ENCODE measurements at regions not wholly inside any gene's neighbourhood (a gene's known extent, or its start where the extent isn't known, plus 50 kb on each side); places are given as distances from the start of the nearest gene placed in this dataset.

GRCh38 chr5:71974622-71975021, 132.7 kb upstream of the MAP1B start:
- peak in 1 of 2 experiments; percentile 18 for DNase-seq (ENCODE audit: low read depth in 1 of 2, low spot score in 1 of 2)
- H3K4me1 ChIP-seq, result peaks cover 21% of the 10 kb centered on the region
- H3K27ac ChIP-seq, result peak overlapping the region; percentile 68 to 73
- H3K9me3 ChIP-seq, result no peaks in the 10 kb centered on the region
- ATAC-seq, result peak; percentile 53 to 71; a peak in 4 of 6 replicates
- 85% methylated on average over 1 of the region's 1 CpG for WGBS (ENCODE audit: missing lambda C conversion rate)
- ChIA-PET CTCF (interaction anchor here (0.9 to 2.1 kb wide), 4 partner anchors 12 to 138 kb away, joined by 3 to 6 read pairs (median 3); no protein-coding TSS in a partner anchor), POLR2A (interaction anchor here (0.6 kb wide), 1 partner anchor 48 kb away, joined by 4 read pairs; no protein-coding TSS in a partner anchor)
- no peak overlapping the region for H3K4me3 ChIP-seq
- FAIRE-seq, result no peak
- TF ChIP-seq BHLHE40 (IDR thresholded peaks at IDR 0.05; ENCODE audit: low read depth, low read length), result no peak
- no peak for TF ChIP-seq POLR2AphosphoS2 (conservative IDR thresholded peaks at IDR 0.05; ENCODE audit: low read length)
- TF ChIP-seq HES2 (IDR thresholded peaks at IDR 0.05), result no peak
- TF ChIP-seq FOSB (CRISPR knock-in tag; IDR thresholded peaks at IDR 0.05), result no peak
- TF ChIP-seq, protein P1, sequence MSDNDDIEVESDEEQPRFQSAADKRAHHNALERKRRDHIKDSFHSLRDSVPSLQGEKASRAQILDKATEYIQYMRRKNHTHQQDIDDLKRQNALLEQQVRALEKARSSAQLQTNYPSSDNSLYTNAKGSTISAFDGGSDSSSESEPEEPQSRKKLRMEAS (IDR thresholded peaks at IDR 0.05), result no peak
- TF ChIP-seq RFX5 (IDR thresholded peaks at IDR 0.05), result no peak
- TF ChIP-seq CHD4 (IDR thresholded peaks at IDR 0.05; ENCODE audit: borderline replicate concordance), result no peak
- TF ChIP-seq ELK1 (IDR thresholded peaks at IDR 0.05; ENCODE audit: low read depth, low read length), result no peak
- TF ChIP-seq ZC3H11A (IDR thresholded peaks at IDR 0.05), result no peak
- no peak for TF ChIP-seq CTCF (IDR thresholded peaks at IDR 0.05)
- no peak for TF ChIP-seq TP53 (CRISPR knock-in tag; IDR thresholded peaks at IDR 0.05)
- no peak for TF ChIP-seq RAD21 (conservative IDR thresholded peaks at IDR 0.05 in 1 of 2, IDR thresholded peaks at IDR 0.05 in 1 of 2)
- TF ChIP-seq POLR2A (IDR thresholded peaks at IDR 0.05; ENCODE audit: low read length), result no peak
- no peak for TF ChIP-seq PBX3 (IDR thresholded peaks at IDR 0.05)
- no peak for TF ChIP-seq EHMT2 (IDR thresholded peaks at IDR 0.05; ENCODE audit: low read depth)
- TF ChIP-seq EHF (CRISPR knock-in tag; IDR thresholded peaks at IDR 0.05), result no peak
- TF ChIP-seq CBX8 (IDR thresholded peaks at IDR 0.05), result no peak
- no peak for TF ChIP-seq CBX2 (IDR thresholded peaks at IDR 0.05; ENCODE audit: borderline replicate concordance, low read depth)
- TF ChIP-seq MYC (IDR thresholded peaks at IDR 0.05; ENCODE audit: borderline replicate concordance, low read length), result no peak
- peak overlapping the region; percentile 49 for H3K4me2 ChIP-seq

- peaks cover 21% of the 10 kb centered on the region for H3K4me1 ChIP-seq
- no peak for TF ChIP-seq JUN (IDR thresholded peaks at IDR 0.05)
- no peak for TF ChIP-seq HOXA7 (CRISPR knock-in tag; IDR thresholded peaks at IDR 0.05)
- TF ChIP-seq CBX2 (IDR thresholded peaks at IDR 0.05; ENCODE audit: borderline replicate concordance, low read depth), result no peak
- no peak for TF ChIP-seq TP53 (CRISPR knock-in tag; IDR thresholded peaks at IDR 0.05)
- no peak for TF ChIP-seq RNF2 (IDR thresholded peaks at IDR 0.05; ENCODE audit: borderline replicate concordance, low read depth)
- TF ChIP-seq BHLHE40 (IDR thresholded peaks at IDR 0.05; ENCODE audit: low read depth, low read length), result no peak
- TF ChIP-seq POLR2A (IDR thresholded peaks at IDR 0.05; ENCODE audit: low read length), result no peak
- no peak for FAIRE-seq
- DNase-seq (ENCODE audit: low read depth in 1 of 2, low spot score in 1 of 2), result no peak
- ChIA-PET CTCF (interaction anchor here (2.1 kb wide), 1 partner anchor 38 kb away, joined by 6 read pairs; no protein-coding TSS in a partner anchor), POLR2A (no interaction called here)
- no peak overlapping the region for H3K4me3 ChIP-seq
- peaks cover 7% of the 10 kb centered on the region; the same call in 2 of the 3 replicates for H3K9me3 ChIP-seq
- no peak for ATAC-seq
- WGBS (ENCODE audit: missing lambda C conversion rate), result 82% methylated on average over 3 of the region's 3 CpGs
- H3K4me2 ChIP-seq, result no peak overlapping the region
- H3K27ac ChIP-seq, result peak overlapping the region in 1 of 2 experiments; percentile 3; a peak in 1 of 6 replicates
Measured at GRCh38 chr5:71976449-71976848, 130.8 kb upstream of the MAP1B start.

All from A549 (cell line).